ENCODE measurements at regions not wholly inside any gene's neighbourhood (a gene's known extent, or its start where the extent isn't known, plus 50 kb on each side); places are given as distances from the start of the nearest gene placed in this dataset.
A peak's percentile ranks its signal among the peaks of the same experiment; 100 is the strongest.

DNA sequence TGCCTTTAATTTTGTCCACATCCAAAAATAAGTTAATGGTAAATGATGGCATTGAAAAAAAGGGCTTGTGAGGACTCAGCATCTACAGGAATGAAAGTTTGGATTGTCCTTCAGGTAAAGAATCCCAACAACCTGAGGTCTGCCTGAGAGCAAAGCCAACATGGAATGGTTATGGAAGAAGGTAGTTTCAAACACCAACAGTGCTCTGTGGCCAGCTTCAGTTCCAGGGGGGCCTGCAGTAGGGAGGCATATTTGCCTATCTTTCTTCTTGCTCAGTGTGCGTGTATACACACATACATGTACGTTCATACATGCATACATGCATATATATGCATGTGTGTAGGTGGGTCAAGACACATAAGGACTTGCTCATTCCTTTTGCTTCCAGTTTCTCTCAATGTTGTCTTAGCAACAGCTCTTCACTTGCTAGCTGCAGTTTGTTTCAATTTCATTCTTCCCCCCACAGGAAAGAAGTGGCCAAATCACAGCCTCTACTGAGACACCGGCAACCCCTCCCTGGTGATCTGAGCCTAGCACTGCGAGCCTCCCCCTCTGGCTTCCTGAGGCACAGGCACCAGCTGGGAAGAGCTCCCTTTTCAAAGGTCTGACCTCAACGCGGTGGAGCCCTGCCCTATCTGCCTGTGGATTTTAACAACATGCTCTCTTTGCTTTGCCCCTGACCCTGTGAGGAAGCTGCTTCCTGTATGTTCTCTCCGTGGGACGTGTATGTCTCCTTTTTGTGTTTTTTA, 146.2 kb downstream of the KLF13 start:
- peak in 1 of 56 donors; percentile 24 for DNase-seq

GRCh38 chr15:31473385-31474058, 146.9 kb downstream of the KLF13 start:
- no peak for DNase-seq

DNA sequence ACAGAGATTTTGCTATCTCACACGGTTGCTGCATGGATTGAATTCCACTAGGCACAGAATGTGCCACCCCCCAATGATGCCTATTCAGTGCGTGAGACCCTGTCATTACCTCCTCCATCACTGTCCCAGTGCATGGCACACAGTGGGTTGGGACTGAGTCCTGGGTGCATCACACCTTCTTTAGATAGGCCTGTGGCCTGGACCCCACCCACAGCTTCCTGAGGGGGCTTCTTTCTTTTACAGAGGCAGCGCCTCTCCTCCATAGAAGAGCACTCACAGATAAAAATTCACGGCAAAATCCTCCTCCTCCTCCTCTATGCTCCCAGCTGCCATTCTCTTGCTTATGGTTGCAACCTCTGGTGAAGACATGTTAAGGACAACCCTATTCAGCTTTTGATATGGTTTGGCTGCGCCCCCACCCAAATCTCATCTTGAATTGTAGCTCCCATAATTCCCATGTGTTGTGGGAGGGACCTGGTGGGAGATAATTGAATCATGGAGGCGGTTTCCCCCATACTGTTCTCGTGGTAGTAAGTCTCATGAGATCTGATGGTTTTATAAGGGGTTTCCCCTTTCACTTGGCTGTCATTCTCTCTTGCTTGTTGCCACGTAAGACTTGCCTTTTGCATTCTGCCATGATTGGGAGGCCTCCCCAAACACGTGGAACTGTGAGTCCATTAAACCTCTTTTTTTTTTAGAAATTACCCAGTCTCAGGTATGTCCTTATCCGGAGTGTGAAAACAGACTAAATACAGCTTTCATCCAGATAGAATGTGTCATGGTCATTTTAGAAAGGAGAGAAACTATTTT, 147.6 kb downstream of the KLF13 start:
- DNase-seq: no peak

- no peak for DNase-seq
Observed at GRCh38 chr15:31476236-31476810, 149.7 kb downstream of the KLF13 start.

DNA sequence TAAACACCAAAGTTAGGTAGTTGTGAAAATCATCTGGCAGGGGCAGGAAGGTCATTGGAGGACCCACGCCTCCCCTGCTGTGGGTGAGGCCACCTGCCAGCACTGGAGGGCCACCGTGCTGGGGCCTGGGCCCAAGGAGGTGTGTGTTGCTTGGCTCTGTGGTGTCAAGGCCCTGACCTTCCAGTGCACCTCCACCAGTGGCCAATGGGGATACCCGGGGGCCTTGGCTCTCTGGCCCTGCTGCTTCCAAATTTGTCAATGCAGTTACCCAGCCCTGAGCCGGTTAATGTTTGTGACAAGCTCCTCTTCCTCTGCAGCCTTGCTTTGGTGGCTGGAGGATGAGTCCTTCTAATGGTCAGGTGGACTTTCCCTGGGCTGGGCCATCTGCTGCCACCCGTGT, 150.2 kb downstream of the KLF13 start:
- no peak for DNase-seq

GRCh38 chr15:31477301-31477700, 150.7 kb downstream of the KLF13 start:
- no peak for DNase-seq

- DNase-seq: no peak
Observed at GRCh38 chr15:31477851-31478701, 151.4 kb downstream of the KLF13 start.

DNA sequence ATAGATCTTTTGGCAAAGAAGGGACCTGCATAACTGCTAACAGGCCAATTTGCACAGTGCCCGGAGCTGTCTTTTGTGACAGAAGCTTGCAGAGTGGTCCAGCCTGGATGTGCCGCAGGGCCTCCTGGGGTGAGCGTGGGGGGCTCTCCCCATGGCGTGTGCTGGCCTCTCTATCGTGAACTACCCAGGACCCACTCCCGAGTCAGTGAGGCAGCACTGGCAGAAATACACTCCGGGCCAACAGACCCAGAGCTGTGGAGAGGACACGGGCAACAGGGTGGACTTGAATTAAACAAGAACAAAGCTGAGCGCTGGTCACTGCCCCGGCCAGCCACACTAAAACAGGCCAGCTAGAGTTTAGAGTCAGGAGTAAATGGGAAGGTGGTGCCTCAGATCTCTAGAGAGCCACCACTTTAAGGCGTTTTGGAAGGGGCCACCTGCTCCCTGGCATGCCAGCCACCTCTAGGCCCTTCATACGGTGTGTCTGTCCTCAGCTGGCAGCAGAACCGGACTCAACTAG, 152.1 kb downstream of the KLF13 start:
- DNase-seq: no peak

- no peak for DNase-seq
Observed at GRCh38 chr15:31480356-31481025, 153.9 kb downstream of the KLF13 start.

- no peak for DNase-seq
Observed at GRCh38 chr15:31481142-31481541, 154.5 kb downstream of the KLF13 start.

GRCh38 chr15:31482122-31482922, 155.7 kb downstream of the KLF13 start:
- DNase-seq: no peak

DNA sequence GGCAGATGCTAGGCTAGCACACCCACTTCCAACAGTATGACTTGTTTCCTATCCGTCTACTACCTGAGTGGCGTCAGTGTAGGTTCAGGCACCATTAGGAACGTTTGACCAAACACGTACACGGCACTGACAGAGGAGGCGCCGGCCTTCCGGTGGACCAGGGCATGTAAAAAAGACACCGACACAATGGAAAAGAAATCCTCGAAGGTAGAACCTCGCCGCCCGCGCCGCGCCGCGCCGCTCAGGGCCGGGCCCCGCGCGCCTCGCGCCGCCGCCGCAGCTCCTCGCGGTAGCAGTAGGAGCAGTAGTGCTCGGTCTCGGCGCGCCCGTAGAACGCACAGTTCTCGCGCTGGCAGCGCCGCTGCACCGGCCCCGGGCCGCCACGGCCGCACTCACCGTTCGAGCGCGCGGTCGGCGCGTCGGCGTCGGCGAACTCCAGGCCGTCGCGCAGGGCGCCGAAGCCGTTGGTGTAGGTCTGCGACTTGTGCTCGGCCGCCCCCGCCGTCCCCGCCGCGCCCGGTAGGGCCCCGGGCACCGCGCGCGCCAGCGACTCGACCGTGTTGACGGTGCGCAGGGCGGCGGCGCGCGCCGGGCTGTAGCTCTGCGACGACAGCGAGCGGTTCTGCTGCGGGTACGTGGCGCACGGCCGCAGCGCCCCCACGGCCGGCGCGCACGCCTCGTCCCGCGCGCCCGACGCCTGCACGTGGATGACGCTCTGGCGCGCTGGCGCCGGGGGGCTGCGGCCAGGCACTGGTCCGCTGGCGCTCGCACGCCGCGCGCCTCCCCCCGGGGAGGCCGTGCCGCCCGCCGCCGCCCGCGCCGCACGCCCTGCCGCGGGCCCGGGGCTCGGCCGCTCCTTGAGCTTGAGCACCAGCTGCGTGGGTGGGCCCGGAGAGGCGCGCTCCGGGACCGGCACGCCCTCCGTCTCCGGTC, 156.7 kb downstream of the KLF13 start:
- DNase-seq: no peak

DNA sequence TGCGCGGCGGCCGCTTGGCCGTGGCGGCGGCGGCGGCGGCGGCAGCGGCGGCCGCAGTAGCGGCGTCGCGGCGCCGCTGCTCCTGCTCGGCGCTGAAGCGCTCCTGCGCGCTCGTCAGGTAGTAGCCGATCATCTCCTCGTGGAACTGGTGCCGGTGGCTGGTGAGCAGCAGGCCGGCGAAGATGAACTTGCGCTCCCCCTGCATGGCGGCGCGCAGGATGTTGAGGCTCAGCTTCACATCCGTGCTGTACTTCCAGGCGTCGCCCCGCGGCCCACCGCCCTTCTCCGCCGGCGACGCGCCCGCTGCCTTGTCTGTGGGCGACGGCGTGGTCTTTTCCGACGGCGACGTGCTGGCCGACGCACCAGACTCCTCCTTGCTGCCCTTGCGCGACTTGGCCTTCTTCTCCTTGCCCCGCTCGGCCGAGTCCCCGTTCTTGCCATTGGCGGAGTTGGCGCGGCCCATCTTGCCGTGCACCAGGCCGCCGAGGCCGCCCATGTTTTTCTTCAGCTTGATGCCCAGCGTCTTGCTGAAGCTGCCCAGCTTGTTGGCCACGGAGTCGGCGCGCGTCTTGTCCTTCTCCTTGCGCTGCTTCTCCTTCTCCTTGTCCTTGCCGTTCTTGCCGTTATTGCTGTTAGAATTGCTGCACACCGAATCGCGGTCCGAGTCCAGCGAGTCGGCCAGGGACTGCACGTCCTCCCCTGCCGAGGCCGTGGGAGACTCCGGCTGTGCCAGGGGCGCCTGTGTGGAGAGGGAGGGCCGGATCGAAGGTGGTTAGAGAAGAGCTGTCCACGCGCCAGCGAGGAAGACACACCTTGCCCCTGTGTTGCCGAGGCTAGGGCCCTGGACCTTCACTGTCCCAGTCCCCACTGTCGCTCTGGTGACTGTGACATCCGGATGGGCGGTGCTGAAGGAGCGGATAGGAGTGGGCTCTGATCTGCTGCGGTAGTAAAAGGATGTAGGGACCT, 157.6 kb downstream of the KLF13 start:
- no peak for DNase-seq

- no peak for DNase-seq
Observed at GRCh38 chr15:31484986-31485385, 158.4 kb downstream of the KLF13 start.

DNA sequence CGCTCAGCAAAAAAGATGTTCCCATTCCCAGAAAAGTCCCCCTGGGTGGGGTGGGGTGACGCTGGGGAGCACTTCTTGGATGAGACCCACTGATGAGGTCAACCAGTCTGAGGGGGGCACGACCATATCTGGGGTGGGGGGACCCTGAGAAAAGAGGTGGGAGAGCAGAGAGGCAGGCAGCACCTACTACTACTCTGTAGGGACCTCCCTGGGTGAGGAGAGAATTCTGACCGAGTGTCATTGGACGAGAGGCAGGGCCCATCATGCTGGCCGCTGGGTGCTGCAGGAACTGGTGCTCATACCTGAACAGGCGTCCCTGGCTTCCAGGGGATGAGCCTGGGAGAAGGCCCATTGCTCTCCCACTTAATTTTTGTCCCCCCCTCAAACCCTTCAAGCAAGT, 158.8 kb downstream of the KLF13 start:
- DNase-seq: no peak

GRCh38 chr15:31485911-31486461, 159.4 kb downstream of the KLF13 start:
- no peak for DNase-seq
